ENCODE measurements at regions not wholly inside any gene's neighbourhood (a gene's known extent, or its start where the extent isn't known, plus 50 kb on each side); places are given as distances from the start of the nearest gene placed in this dataset.

GRCh38 chrX:129249563-129249962 is 273.7 kb downstream of the SMARCA1 start:
- TF ChIP-seq, protein P1, sequence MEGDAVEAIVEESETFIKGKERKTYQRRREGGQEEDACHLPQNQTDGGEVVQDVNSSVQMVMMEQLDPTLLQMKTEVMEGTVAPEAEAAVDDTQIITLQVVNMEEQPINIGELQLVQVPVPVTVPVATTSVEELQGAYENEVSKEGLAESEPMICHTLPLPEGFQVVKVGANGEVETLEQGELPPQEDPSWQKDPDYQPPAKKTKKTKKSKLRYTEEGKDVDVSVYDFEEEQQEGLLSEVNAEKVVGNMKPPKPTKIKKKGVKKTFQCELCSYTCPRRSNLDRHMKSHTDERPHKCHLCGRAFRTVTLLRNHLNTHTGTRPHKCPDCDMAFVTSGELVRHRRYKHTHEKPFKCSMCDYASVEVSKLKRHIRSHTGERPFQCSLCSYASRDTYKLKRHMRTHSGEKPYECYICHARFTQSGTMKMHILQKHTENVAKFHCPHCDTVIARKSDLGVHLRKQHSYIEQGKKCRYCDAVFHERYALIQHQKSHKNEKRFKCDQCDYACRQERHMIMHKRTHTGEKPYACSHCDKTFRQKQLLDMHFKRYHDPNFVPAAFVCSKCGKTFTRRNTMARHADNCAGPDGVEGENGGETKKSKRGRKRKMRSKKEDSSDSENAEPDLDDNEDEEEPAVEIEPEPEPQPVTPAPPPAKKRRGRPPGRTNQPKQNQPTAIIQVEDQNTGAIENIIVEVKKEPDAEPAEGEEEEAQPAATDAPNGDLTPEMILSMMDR (IDR thresholded peaks at IDR 0.05), result no peak
- TF ChIP-seq EZH2phosphoT487 (IDR thresholded peaks at IDR 0.05), result no peak
